22Rv1 (cell line): ENCODE measurements at regions not wholly inside any gene's neighbourhood (a gene's known extent, or its start where the extent isn't known, plus 50 kb on each side); places are given as distances from the start of the nearest gene placed in this dataset.

Source experiments
- CTCF ChIP-seq: fragments of 450-650 bp; IDR thresholded peaks from 2 replicates; pipeline ENCODE4 v1.5.1; 2017; ENCODE audit warnings: mild to moderate bottlenecking
- ZFX ChIP-seq: fragments of 450-650 bp; IDR thresholded peaks from 2 replicates; pipeline ENCODE4 v1.6.1; 2017; ENCODE audit warnings: antibody characterized with exemption, borderline replicate concordance

DNA sequence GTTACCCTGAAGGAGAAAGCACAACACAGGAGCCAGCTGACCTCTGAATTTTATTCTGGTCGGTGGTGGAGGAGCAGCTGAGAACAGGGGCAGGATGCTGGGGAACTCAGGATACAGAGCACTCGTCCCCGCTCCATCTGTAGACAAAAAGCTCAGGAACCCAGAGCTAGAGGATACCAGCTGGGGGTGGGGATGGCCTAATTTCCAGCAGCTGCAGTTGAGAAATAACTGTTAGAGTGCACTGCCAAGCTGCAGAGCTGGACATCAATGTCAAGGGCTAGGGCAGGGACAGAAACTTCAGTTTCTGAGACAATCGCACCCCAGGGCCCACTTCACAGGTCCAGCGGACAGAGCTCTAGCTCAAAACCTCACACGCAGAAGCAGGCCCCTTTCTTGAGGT, 122.1 kb upstream of the GUCY1A1 start:
- TF ChIP-seq CTCF = no peak
- no peak for TF ChIP-seq ZFX
